ENCODE measurements at regions not wholly inside any gene's neighbourhood (a gene's known extent, or its start where the extent isn't known, plus 50 kb on each side); places are given as distances from the start of the nearest gene placed in this dataset.

- Histone ChIP-seq H3K79me2 (ENCODE audit: low read depth) (no peaks in the 10 kb centered on the region), H4K20me1 (ENCODE audit: low read depth) (no peaks in the 10 kb centered on the region), H3K9me3 (ENCODE audit: low read depth) (peaks cover 3% of the 10 kb centered on the region), H3K36me3 (no peaks in the 10 kb centered on the region), H2AFZ (replicated peaks) (no peak overlapping the region), H3F3A (ENCODE audit: low read depth) (no peaks in the 10 kb centered on the region), H3K9ac (no peak overlapping the region), H3K27ac (no peak overlapping the region), H3K27me3 (no peaks in the 10 kb centered on the region), H3K4me2 (no peak overlapping the region), H3K4me1 (no peaks in the 10 kb centered on the region), H3K4me3 (no peak overlapping the region)
- DNase-seq (ENCODE audit: low spot score), result no peak
- H3K4me3 Mint-ChIP-seq, result no peak overlapping the region
- no peaks in the 10 kb centered on the region for H3K4me1 Mint-ChIP-seq
- no peaks in the 10 kb centered on the region for H3K36me3 Mint-ChIP-seq
- H3K27me3 Mint-ChIP-seq (ENCODE audit: insufficient read depth, low read depth), result no peaks in the 10 kb centered on the region
- H3K9me3 Mint-ChIP-seq, result peaks cover 2% of the 10 kb centered on the region
- no peak overlapping the region for H3K27ac Mint-ChIP-seq
- no peak for TF ChIP-seq EZH2 (IDR thresholded peaks at IDR 0.05)
- no peak for TF ChIP-seq CTCF (IDR thresholded peaks at IDR 0.05)
- TF ChIP-seq EZH2phosphoT487 (IDR thresholded peaks at IDR 0.05), result no peak
These were observed 1230.7 kb upstream of the USP15 start for GRCh38 chr12:61029516-61029915.

GRCh38 chr12:61037792-61038191 is 1222.4 kb upstream of the USP15 start:
- Mint-ChIP-seq H3K4me1 (no peaks in the 10 kb centered on the region), H3K36me3 (no peaks in the 10 kb centered on the region), H3K27me3 (ENCODE audit: insufficient read depth, low read depth) (no peaks in the 10 kb centered on the region), H3K9me3 (no peaks in the 10 kb centered on the region), H3K27ac (no peak overlapping the region), H3K4me3 (no peak overlapping the region)
- no peak overlapping the region for H3K4me3 ChIP-seq
- no peak for TF ChIP-seq EZH2 (IDR thresholded peaks at IDR 0.05)
- TF ChIP-seq CTCF (IDR thresholded peaks at IDR 0.05), result no peak
- no peak for TF ChIP-seq EZH2phosphoT487 (IDR thresholded peaks at IDR 0.05)
- no peaks in the 10 kb centered on the region for H3K27me3 ChIP-seq
- no peaks in the 10 kb centered on the region for H3K9me3 ChIP-seq (ENCODE audit: low read depth)
- H3K4me1 ChIP-seq, result no peaks in the 10 kb centered on the region
- H3K4me2 ChIP-seq, result no peak overlapping the region
- no peaks in the 10 kb centered on the region for H3F3A ChIP-seq (ENCODE audit: low read depth)
- no peak overlapping the region for H3K9ac ChIP-seq
- H3K27ac ChIP-seq, result no peak overlapping the region
- no peak for DNase-seq (ENCODE audit: low spot score)
- no peak overlapping the region for H2AFZ ChIP-seq (replicated peaks)
- no peaks in the 10 kb centered on the region for H4K20me1 ChIP-seq (ENCODE audit: low read depth)
- no peaks in the 10 kb centered on the region for H3K79me2 ChIP-seq (ENCODE audit: low read depth)
- H3K36me3 ChIP-seq, result no peaks in the 10 kb centered on the region

DNA sequence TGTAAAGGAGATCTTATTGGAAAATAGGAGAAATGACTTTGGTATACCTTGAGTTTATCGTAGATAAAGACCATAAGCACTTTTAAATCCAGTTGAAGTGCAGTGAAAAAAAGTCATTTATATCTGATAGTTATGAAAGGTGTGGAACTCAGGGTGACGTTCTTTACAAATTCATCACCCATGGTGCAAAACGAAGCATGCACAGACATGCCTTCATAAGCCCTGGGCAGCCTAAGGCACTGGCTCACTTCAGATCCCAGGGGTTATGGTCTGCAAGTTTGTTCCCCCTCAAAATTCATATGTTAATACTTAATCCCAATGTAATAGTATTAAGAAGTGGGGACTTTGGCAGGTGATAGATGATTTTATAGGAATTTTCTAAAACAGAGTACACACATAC is 1216.4 kb upstream of the USP15 start:
- no peak for DNase-seq (ENCODE audit: low spot score)
- no peaks in the 10 kb centered on the region for H3K36me3 ChIP-seq
- no peak overlapping the region for H2AFZ ChIP-seq (replicated peaks)
- H4K20me1 ChIP-seq (ENCODE audit: low read depth), result no peaks in the 10 kb centered on the region
- no peaks in the 10 kb centered on the region for H3K4me1 Mint-ChIP-seq
- no peak overlapping the region for H3K4me2 ChIP-seq
- no peaks in the 10 kb centered on the region for H3K27me3 ChIP-seq
- no peaks in the 10 kb centered on the region for H3K27me3 Mint-ChIP-seq (ENCODE audit: insufficient read depth, low read depth)
- H3K9me3 ChIP-seq (ENCODE audit: low read depth), result no peaks in the 10 kb centered on the region
- H3K27ac Mint-ChIP-seq, result no peak overlapping the region
- no peaks in the 10 kb centered on the region for H3F3A ChIP-seq (ENCODE audit: low read depth)
- no peak overlapping the region for H3K4me3 ChIP-seq
- TF ChIP-seq CTCF (IDR thresholded peaks at IDR 0.05) (no peak), EZH2 (IDR thresholded peaks at IDR 0.05) (no peak), EZH2phosphoT487 (IDR thresholded peaks at IDR 0.05) (no peak)
- no peak overlapping the region for H3K4me3 Mint-ChIP-seq
- no peaks in the 10 kb centered on the region for H3K36me3 Mint-ChIP-seq
- no peaks in the 10 kb centered on the region for H3K79me2 ChIP-seq (ENCODE audit: low read depth)
- H3K4me1 ChIP-seq, result no peaks in the 10 kb centered on the region
- no peak overlapping the region for H3K9ac ChIP-seq
- no peak overlapping the region for H3K27ac ChIP-seq
- no peaks in the 10 kb centered on the region for H3K9me3 Mint-ChIP-seq

GRCh38 chr12:61044766-61045165 is 1215.4 kb upstream of the USP15 start:
- Mint-ChIP-seq H3K9me3 (no peaks in the 10 kb centered on the region), H3K4me3 (no peak overlapping the region), H3K27me3 (ENCODE audit: insufficient read depth, low read depth) (no peaks in the 10 kb centered on the region), H3K27ac (no peak overlapping the region), H3K36me3 (no peaks in the 10 kb centered on the region), H3K4me1 (no peaks in the 10 kb centered on the region)
- Histone ChIP-seq H3K4me2 (no peak overlapping the region), H3K79me2 (ENCODE audit: low read depth) (no peaks in the 10 kb centered on the region), H3K36me3 (no peaks in the 10 kb centered on the region), H3K4me1 (no peaks in the 10 kb centered on the region), H2AFZ (replicated peaks) (no peak overlapping the region), H3K4me3 (no peak overlapping the region), H3K9ac (no peak overlapping the region), H3K27me3 (no peaks in the 10 kb centered on the region), H3K9me3 (ENCODE audit: low read depth) (no peaks in the 10 kb centered on the region), H4K20me1 (ENCODE audit: low read depth) (no peaks in the 10 kb centered on the region), H3K27ac (no peak overlapping the region), H3F3A (ENCODE audit: low read depth) (no peaks in the 10 kb centered on the region)
- TF ChIP-seq CTCF (IDR thresholded peaks at IDR 0.05) (no peak), EZH2phosphoT487 (IDR thresholded peaks at IDR 0.05) (no peak), EZH2 (IDR thresholded peaks at IDR 0.05) (no peak)
- no peak for DNase-seq (ENCODE audit: low spot score)
